Mesothelial cell of epicardium (in vitro differentiated cells): ENCODE measurements at regions not wholly inside any gene's neighbourhood (a gene's known extent, or its start where the extent isn't known, plus 50 kb on each side); places are given as distances from the start of the nearest gene placed in this dataset.

ENCODE experiments used
- DNase-seq, 2 experiments: peaks; one replicate each; pipeline ENCODE4 v3.0.0; 2021; ENCODE audit warnings: low spot score in 2 of 2; ENCODE audit not compliant: unreplicated experiment in 2 of 2
- H3K27ac Mint-ChIP-seq: 2 replicates; pipeline ENCODE4 v1.8.0; 2021; ENCODE audit warnings: mixed read lengths
- H3K27me3 Mint-ChIP-seq: 2 replicates; pipeline ENCODE4 v1.8.0; 2021; ENCODE audit warnings: low read depth, mixed read lengths
- H3K36me3 Mint-ChIP-seq: 2 replicates; pipeline ENCODE4 v1.8.0; 2021; ENCODE audit warnings: mixed read lengths
- H3K4me1 Mint-ChIP-seq: 2 replicates; pipeline ENCODE4 v1.8.0; 2021; ENCODE audit warnings: mixed read lengths
- H3K4me3 Mint-ChIP-seq: 2 replicates; pipeline ENCODE4 v1.8.0; 2021; ENCODE audit warnings: mild to moderate bottlenecking, moderate library complexity, mixed read lengths
- H3K9me3 Mint-ChIP-seq: 2 replicates; pipeline ENCODE4 v1.8.0; 2021; ENCODE audit warnings: mixed read lengths
- TF ChIP-seq, protein P1 (sequence below): fragments of 200-600 bp; sonication (generic); IDR thresholded peaks from one replicate; pipeline ENCODE4 v1.5.0; 2021; ENCODE audit warnings: antibody characterized with exemption; ENCODE audit not compliant: unreplicated experiment

- TF ChIP-seq, protein P1, sequence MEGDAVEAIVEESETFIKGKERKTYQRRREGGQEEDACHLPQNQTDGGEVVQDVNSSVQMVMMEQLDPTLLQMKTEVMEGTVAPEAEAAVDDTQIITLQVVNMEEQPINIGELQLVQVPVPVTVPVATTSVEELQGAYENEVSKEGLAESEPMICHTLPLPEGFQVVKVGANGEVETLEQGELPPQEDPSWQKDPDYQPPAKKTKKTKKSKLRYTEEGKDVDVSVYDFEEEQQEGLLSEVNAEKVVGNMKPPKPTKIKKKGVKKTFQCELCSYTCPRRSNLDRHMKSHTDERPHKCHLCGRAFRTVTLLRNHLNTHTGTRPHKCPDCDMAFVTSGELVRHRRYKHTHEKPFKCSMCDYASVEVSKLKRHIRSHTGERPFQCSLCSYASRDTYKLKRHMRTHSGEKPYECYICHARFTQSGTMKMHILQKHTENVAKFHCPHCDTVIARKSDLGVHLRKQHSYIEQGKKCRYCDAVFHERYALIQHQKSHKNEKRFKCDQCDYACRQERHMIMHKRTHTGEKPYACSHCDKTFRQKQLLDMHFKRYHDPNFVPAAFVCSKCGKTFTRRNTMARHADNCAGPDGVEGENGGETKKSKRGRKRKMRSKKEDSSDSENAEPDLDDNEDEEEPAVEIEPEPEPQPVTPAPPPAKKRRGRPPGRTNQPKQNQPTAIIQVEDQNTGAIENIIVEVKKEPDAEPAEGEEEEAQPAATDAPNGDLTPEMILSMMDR, result no peak
- DNase-seq, result no peak
- Mint-ChIP-seq H3K36me3 (no peaks in the 10 kb centered on the region), H3K27ac (no peak overlapping the region), H3K9me3 (no peaks in the 10 kb centered on the region), H3K4me1 (no peaks in the 10 kb centered on the region), H3K4me3 (no peak overlapping the region), H3K27me3 (no peaks in the 10 kb centered on the region)
Measured at GRCh38 chr9:91486699-91487497, 63.3 kb upstream of the NFIL3 start.

- Mint-ChIP-seq H3K9me3 (no peaks in the 10 kb centered on the region), H3K27ac (no peak overlapping the region), H3K4me3 (no peak overlapping the region), H3K4me1 (no peaks in the 10 kb centered on the region), H3K27me3 (no peaks in the 10 kb centered on the region), H3K36me3 (no peaks in the 10 kb centered on the region)
- TF ChIP-seq, protein P1, result no peak
- DNase-seq, result no peak
Measured at GRCh38 chr9:91485006-91485405, 61.4 kb upstream of the NFIL3 start.

- no peak overlapping the region for H3K27ac Mint-ChIP-seq
- TF ChIP-seq, protein P1, result no peak
- H3K9me3 Mint-ChIP-seq, result no peaks in the 10 kb centered on the region
- no peaks in the 10 kb centered on the region for H3K27me3 Mint-ChIP-seq
- no peaks in the 10 kb centered on the region for H3K36me3 Mint-ChIP-seq
- H3K4me1 Mint-ChIP-seq, result no peaks in the 10 kb centered on the region
- DNase-seq, result no peak
- no peak overlapping the region for H3K4me3 Mint-ChIP-seq
Measured at GRCh38 chr9:91483835-91484234, 60.2 kb upstream of the NFIL3 start.

GRCh38 chr9:91483189-91483691 lies 59.6 kb upstream of the NFIL3 start:
- TF ChIP-seq, protein P1, result no peak
- peaks cover 2% of the 10 kb centered on the region for H3K9me3 Mint-ChIP-seq
- H3K27me3 Mint-ChIP-seq, result no peaks in the 10 kb centered on the region
- no peak for DNase-seq
- H3K36me3 Mint-ChIP-seq, result no peaks in the 10 kb centered on the region
- no peak overlapping the region for H3K4me3 Mint-ChIP-seq
- no peak overlapping the region for H3K27ac Mint-ChIP-seq
- H3K4me1 Mint-ChIP-seq, result no peaks in the 10 kb centered on the region

DNA sequence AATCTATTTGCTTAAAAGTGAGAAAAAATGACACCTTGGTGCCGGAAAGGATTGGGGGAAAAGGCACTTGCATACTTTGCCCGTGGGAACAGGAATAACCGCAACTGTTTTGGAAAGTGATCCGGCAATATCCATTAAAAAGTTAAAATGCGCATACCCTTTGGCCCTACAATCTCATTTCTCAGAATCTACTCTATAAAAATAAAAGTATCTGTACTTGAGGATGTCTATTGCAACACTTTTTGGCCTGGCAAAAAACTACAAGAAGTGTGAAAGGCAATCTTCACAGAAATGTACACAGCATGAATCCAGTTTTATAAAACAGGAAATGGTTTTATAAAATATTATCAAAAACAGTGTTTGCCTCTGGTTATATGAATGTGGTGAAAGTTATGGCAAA lies 58.3 kb upstream of the NFIL3 start:
- TF ChIP-seq, protein P1, result no peak
- Mint-ChIP-seq H3K27me3 (no peaks in the 10 kb centered on the region), H3K36me3 (no peaks in the 10 kb centered on the region), H3K27ac (no peak overlapping the region), H3K4me3 (no peak overlapping the region), H3K9me3 (peaks cover 4% of the 10 kb centered on the region), H3K4me1 (no peaks in the 10 kb centered on the region)
- no peak for DNase-seq
